ENCODE measurements at regions not wholly inside any gene's neighbourhood (a gene's known extent, or its start where the extent isn't known, plus 50 kb on each side); places are given as distances from the start of the nearest gene placed in this dataset.

DNA sequence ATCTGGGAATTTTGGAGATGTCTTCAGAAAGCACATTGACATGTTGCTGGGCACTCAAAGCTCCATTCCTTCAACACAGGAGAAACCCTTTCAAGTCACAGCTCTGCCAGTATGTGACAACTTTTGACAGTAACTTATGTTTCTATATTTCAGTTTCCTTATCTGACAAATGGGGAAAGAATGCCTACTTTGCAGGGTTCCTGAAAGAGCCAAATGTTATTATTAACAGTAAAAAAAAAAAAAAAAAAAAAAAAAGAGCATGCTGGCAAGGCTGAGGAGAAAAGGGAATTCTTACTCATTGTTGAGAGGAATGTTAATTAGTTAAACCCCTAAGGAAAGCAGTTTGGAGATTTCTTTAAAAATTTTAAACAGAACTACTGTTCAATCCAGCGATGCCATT lies 272.5 kb upstream of the TGFBR2 start:
- no peak for DNase-seq

DNA sequence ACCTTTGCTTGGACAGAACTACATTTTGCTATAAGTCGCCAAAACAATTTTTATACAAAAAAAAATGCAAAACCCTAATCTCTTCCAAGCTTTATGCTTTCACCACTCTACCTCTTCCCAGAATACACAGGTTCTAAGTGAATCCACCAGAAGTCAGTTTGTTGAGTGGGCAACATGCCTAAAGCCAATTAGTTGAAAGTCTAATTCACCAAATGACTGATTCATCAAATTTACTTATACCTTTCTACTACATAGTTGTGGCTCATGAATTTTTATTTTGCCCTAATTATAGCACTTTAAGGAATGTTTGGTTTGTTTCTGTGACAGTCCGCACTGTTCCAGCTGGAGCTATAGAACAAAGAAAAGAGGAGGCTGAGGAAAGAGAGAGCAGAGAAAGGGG lies 265.9 kb upstream of the TGFBR2 start:
- no peak for DNase-seq

DNA sequence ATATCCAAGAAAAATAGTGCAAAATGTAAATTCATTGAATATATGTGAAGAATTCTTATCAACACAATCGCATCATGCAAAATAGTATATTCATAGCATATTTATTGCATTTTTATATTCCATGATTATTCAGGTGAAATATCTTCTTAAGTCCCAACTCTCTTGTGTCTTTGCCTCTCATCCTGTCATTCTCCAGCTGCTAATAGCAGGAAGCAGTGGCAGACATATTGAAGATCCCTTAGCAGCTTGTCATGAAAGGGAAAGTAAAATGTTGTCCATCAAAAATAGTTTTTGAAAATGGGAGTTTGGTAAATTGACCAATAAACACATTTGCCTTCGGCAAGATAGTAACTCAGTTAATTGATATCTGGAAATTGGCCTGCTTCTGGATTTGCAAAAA lies 265.3 kb upstream of the TGFBR2 start:
- DNase-seq = no peak

DNA sequence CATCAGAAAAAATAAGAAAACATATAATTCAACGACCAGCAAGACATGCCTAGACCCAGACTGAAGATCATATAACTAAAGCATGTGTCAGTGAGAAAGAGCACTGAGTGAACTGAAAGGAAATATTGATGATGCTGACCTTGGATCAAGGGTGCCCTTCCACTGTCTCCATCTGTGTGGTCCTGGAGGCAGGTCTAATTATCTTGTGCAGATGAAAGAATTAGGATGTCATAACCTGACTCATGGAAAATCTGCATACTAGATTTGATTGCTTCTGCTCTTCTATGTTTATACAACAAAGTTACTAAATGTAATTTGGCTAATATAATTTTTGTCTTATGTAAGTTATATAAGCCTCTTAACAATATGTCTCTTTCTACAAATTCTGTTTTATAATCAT lies 264.6 kb upstream of the TGFBR2 start:
- DNase-seq = no peak

DNA sequence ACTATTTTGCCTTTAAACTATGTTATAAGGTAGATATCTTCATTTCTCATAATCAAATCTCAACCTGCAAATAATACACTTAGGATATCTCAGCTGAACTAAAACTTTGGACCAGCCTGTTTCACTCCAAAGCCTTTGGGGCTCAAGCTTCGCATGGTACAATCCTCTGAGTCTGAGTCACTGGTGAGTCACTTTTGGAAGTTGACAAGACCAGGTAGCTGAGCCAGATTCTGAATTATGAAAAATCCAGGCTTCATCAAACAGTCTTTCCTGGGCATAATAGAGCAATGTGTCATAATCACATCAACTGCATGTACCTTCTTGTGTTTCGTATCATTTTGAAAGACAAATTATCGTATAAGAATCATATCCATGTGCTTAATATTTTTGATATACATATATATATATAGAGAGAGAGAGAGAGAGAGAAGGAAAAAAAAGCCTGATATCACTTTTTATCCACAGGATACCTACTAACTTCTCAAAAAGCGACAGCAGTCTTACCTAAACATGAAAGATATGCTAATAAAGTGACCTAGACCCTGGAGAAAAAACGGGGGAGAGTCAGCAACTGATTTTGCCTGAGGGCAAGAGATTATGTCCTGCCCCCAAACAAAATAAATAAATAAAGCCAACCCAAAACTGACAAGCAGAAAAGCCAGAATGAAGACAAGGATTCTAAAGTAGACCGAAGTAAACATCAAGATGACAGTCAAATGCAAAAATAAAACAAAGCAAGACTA lies 263.9 kb upstream of the TGFBR2 start:
- no peak for DNase-seq

DNA sequence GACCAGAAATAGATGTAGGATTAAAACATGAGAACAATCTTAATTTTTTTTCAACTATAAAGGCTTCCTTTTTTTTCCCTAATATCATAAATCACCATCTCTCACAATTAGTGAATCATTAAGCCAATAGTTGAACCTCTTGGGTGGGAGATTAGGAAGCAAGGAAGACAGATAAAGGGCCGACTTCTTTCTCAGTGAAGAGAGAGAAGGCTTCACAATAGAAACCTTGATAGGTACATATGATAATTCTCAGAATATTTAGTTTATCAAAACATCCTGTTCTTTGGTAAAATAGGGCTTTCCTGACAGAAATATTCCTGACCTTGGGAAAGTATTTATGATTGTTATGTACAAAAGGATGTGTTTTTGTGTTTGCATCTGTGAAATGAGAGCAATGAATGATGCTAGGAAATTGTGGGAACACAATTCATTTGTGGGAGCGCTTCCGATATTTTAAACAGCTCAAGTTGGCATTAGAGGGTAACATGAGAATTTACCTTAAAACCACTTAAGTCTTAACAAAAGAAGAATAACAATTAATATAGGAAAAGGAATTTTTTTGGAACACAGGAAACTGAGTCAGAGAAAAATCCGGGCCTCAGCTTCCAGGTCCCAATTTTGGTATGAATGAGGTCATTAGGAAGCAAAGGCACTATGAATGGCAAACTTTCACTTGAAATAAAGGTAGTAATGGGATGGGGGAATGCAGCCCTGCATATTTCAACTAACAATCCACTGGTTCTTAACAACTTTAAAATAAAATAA lies 263.2 kb upstream of the TGFBR2 start:
- DNase-seq = no peak

- no peak for DNase-seq
These were observed 262.5 kb upstream of the TGFBR2 start for GRCh38 chr3:30343861-30344260.

DNA sequence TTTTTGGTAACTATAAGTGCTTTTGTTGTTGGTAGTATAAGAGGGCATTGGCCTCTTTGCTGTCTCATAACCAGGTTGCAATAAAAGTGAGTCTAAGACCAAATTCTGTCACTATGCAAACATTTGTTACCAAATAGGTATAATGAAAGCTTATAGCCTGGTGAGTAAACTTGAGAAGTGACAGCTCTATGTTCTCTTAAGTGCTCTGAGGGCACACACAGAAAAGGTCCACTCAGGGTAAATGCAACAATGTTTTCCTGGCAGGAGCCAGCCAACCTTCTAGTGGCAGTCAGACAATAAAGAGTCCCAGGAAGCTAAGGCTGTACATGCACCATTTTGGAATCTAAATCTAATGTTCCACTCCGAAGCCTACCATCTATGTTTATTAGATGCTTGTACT lies 262.1 kb upstream of the TGFBR2 start:
- DNase-seq = no peak

GRCh38 chr3:30346933-30347320 lies 259.5 kb upstream of the TGFBR2 start:
- DNase-seq = no peak

- no peak for DNase-seq
These were observed 258.7 kb upstream of the TGFBR2 start for GRCh38 chr3:30347679-30348216.

DNA sequence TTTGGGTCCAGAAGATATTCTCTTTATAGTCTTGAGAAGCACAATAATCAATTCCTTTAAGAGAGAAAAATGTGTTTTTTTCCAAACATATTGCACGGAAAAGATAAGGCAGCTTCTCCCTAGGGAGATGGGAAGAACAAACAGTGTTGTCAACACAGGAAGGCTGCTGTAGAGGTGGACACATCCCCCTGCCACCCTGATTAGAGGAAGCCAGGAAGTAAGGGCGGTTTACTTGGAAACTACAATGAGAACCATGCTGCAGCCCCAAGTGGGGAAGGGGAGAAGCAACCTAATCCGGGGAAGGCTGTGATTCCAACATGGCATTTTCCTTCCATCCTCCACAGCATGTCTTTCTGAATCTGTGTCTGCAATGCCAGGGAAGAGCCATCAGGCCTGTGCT lies 256.9 kb upstream of the TGFBR2 start:
- DNase-seq = no peak

DNA sequence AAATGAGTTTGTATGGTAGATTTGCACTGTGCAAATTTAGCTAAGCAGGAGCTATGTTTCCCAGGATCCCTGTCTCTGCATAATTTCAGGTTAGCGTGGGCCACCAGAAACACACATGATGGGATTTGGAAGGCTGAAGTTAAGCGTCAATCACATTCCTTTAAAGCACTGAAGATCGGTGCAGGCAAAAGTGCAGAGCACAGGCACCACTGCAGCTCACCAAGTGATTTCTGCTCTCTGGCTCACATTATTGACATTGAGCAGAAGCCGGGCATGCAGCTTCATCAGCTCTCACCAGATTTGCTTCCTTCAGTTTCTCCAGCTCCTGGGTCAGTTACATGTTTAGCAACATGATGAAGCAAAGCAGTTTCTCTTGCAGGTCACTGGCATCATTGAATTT lies 256.4 kb upstream of the TGFBR2 start:
- DNase-seq = no peak

- DNase-seq = no peak
These were observed 255.5 kb upstream of the TGFBR2 start for GRCh38 chr3:30350901-30351300.

- no peak for DNase-seq
These were observed 253.7 kb upstream of the TGFBR2 start for GRCh38 chr3:30352410-30353318.

GRCh38 chr3:30353711-30354467 lies 252.5 kb upstream of the TGFBR2 start:
- DNase-seq = no peak

GRCh38 chr3:30354513-30354912 lies 251.9 kb upstream of the TGFBR2 start:
- no peak for DNase-seq

GRCh38 chr3:30354972-30355371 lies 251.4 kb upstream of the TGFBR2 start:
- DNase-seq = no peak

GRCh38 chr3:30355622-30356021 lies 250.8 kb upstream of the TGFBR2 start:
- no peak for DNase-seq

DNA sequence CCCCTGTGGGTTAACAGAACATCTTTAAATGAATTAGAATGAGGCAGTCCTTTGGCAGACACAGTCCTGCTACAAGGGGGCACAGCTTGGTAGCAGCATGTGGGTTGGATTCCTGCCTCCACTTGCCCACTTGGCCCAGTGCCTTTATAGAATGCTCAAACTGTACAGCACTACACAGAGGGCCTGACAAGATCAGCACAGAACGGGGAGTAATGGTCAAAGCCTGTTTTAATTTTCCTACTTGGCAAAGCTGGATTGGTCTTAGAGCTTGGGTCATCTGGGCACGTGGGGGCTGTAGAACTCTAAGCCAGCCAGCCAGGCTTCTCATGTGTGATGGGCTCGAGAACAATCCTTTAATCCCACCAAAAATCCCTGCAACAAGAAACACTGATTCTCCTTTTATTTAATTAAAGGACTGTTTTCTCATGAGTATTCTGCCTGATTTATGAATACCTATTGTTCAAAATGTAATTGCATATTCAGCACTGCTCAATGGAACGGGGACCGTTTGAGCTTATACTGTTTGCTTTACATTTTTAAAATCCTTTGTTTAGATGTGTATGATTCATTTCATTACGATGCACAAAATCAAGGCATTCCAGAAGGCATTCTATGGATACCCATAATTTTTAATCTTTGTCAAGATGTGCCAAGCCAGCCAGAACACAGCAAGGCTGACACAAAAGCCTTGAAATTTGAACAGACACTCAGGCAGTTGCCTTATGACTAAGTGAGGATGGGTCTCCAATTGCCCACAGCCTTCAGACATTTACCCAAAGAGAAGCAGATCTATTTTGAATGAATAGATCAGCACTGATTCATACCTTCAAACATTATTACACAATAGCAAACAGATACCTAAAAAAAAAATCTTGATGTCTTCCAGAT lies 249.3 kb upstream of the TGFBR2 start:
- DNase-seq = no peak

DNA sequence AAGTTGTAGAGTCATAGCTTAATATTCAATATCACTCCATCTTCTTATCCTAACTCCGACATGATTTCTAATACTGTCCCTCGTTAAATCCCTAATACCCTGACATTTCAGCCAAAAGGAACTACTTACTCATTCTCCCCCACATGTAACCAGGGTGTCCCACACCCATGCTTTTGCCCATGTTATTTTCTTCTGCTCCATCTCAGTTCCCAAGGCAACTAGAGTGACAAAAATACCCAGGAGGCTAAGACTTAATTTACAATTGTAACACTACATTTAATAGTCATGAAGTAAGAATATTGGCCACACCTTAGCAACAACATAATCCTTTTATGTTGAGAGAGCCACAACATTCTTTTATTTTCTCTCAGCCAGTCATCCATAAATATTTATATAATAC lies 248.5 kb upstream of the TGFBR2 start:
- DNase-seq = no peak

DNA sequence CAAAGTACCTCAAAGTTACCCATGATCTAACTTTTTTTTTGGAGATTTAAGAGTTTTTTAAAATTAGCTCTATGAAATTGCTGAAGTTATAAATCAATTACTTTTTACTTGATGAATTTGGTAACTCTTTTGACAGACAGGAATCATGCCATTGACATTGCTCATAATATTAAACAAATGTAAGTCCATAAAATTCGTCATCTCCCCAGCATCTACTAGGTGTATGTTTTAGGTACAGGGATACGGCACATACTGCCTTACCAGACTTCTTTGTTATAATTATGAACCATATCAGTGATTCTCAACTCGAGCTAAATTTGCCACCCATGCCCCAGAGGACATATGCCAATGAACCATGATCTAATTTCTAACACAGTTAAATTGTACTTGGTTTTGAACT lies 247.5 kb upstream of the TGFBR2 start:
- DNase-seq = no peak
